ENCODE measurements at regions not wholly inside any gene's neighbourhood (a gene's known extent, or its start where the extent isn't known, plus 50 kb on each side); places are given as distances from the start of the nearest gene placed in this dataset.

- Histone ChIP-seq H3K79me2 (ENCODE audit: insufficient read depth, low read length) (no peaks in the 10 kb centered on the region), H3K4me1 (ENCODE audit: insufficient read depth, low read length) (no peaks in the 10 kb centered on the region), H3K27ac (ENCODE audit: low read length) (no peak overlapping the region), H3K27me3 (ENCODE audit: insufficient read depth, low read length, poor library complexity) (no peaks in the 10 kb centered on the region), H3K36me3 (ENCODE audit: insufficient read depth, low read length) (no peaks in the 10 kb centered on the region), H3K9ac (ENCODE audit: low read depth, low read length) (no peak overlapping the region), H3K4me2 (ENCODE audit: insufficient read depth, low read length) (no peak overlapping the region), H4K20me1 (ENCODE audit: insufficient read depth, low read length) (no peaks in the 10 kb centered on the region), H2AFZ (ENCODE audit: low read depth, low read length) (no peak overlapping the region), H3K9me3 (ENCODE audit: insufficient read depth, low read length, severe bottlenecking) (no peaks in the 10 kb centered on the region), H3K4me3 (ENCODE audit: low read depth in 1 of 2, low read length in 2 of 2) (no peak overlapping the region)
- ATAC-seq (ENCODE audit: insufficient read depth, low read depth) (no peak), DNase-seq (no peak)
- TF ChIP-seq CTCF (IDR thresholded peaks at IDR 0.05; ENCODE audit: borderline replicate concordance, extremely low read depth, low read length, poor library complexity, severe bottlenecking): no peak
- TF ChIP-seq EZH2 (IDR thresholded peaks at IDR 0.05; ENCODE audit: borderline replicate concordance, low read depth, low read length, severe bottlenecking): no peak
Observed at GRCh38 chr10:55989188-55989587, 371.9 kb downstream of the ZWINT start.

- TF ChIP-seq CTCF (IDR thresholded peaks at IDR 0.05; ENCODE audit: borderline replicate concordance, extremely low read depth, low read length, poor library complexity, severe bottlenecking) (no peak), EZH2 (IDR thresholded peaks at IDR 0.05; ENCODE audit: borderline replicate concordance, low read depth, low read length, severe bottlenecking) (no peak)
- H3K9me3 ChIP-seq (ENCODE audit: insufficient read depth, low read length, severe bottlenecking): no peaks in the 10 kb centered on the region
- ATAC-seq (ENCODE audit: insufficient read depth, low read depth) (no peak), DNase-seq (no peak)
- H3K27me3 ChIP-seq (ENCODE audit: insufficient read depth, low read length, poor library complexity): no peaks in the 10 kb centered on the region
- no peak overlapping the region for H3K4me3 ChIP-seq (ENCODE audit: low read depth in 1 of 2, low read length in 2 of 2)
- no peaks in the 10 kb centered on the region for H3K4me1 ChIP-seq (ENCODE audit: insufficient read depth, low read length)
- no peak overlapping the region for H3K4me2 ChIP-seq (ENCODE audit: insufficient read depth, low read length)
- no peaks in the 10 kb centered on the region for H3K36me3 ChIP-seq (ENCODE audit: insufficient read depth, low read length)
- H4K20me1 ChIP-seq (ENCODE audit: insufficient read depth, low read length): no peaks in the 10 kb centered on the region
- H2AFZ ChIP-seq (ENCODE audit: low read depth, low read length): no peak overlapping the region
- no peak overlapping the region for H3K9ac ChIP-seq (ENCODE audit: low read depth, low read length)
- no peak overlapping the region for H3K27ac ChIP-seq (ENCODE audit: low read length)
- H3K79me2 ChIP-seq (ENCODE audit: insufficient read depth, low read length): no peaks in the 10 kb centered on the region
Observed at GRCh38 chr10:55979203-55979602, 381.9 kb downstream of the ZWINT start.

- Histone ChIP-seq H3K9me3 (ENCODE audit: insufficient read depth, low read length, severe bottlenecking) (no peaks in the 10 kb centered on the region), H3K4me2 (ENCODE audit: insufficient read depth, low read length) (no peak overlapping the region), H3K4me1 (ENCODE audit: insufficient read depth, low read length) (no peaks in the 10 kb centered on the region), H3K27me3 (ENCODE audit: insufficient read depth, low read length, poor library complexity) (no peaks in the 10 kb centered on the region), H4K20me1 (ENCODE audit: insufficient read depth, low read length) (no peaks in the 10 kb centered on the region), H3K27ac (ENCODE audit: low read length) (no peak overlapping the region), H2AFZ (ENCODE audit: low read depth, low read length) (no peak overlapping the region), H3K36me3 (ENCODE audit: insufficient read depth, low read length) (no peaks in the 10 kb centered on the region), H3K79me2 (ENCODE audit: insufficient read depth, low read length) (no peaks in the 10 kb centered on the region), H3K4me3 (ENCODE audit: low read depth in 1 of 2, low read length in 2 of 2) (no peak overlapping the region), H3K9ac (ENCODE audit: low read depth, low read length) (no peak overlapping the region)
- no peak for ATAC-seq (ENCODE audit: insufficient read depth, low read depth)
- no peak for DNase-seq
- TF ChIP-seq CTCF (IDR thresholded peaks at IDR 0.05; ENCODE audit: borderline replicate concordance, extremely low read depth, low read length, poor library complexity, severe bottlenecking) (no peak), EZH2 (IDR thresholded peaks at IDR 0.05; ENCODE audit: borderline replicate concordance, low read depth, low read length, severe bottlenecking) (no peak)
Observed at GRCh38 chr10:55966101-55966500, 395.0 kb downstream of the ZWINT start.

- H3K27me3 ChIP-seq (ENCODE audit: insufficient read depth, low read length, poor library complexity): no peaks in the 10 kb centered on the region
- no peaks in the 10 kb centered on the region for H3K36me3 ChIP-seq (ENCODE audit: insufficient read depth, low read length)
- no peak overlapping the region for H3K9ac ChIP-seq (ENCODE audit: low read depth, low read length)
- no peaks in the 10 kb centered on the region for H3K79me2 ChIP-seq (ENCODE audit: insufficient read depth, low read length)
- ATAC-seq (ENCODE audit: insufficient read depth, low read depth) (no peak), DNase-seq (no peak)
- H3K27ac ChIP-seq (ENCODE audit: low read length): no peak overlapping the region
- H3K4me3 ChIP-seq (ENCODE audit: low read depth in 1 of 2, low read length in 2 of 2): no peak overlapping the region
- no peaks in the 10 kb centered on the region for H3K9me3 ChIP-seq (ENCODE audit: insufficient read depth, low read length, severe bottlenecking)
- TF ChIP-seq CTCF (IDR thresholded peaks at IDR 0.05; ENCODE audit: borderline replicate concordance, extremely low read depth, low read length, poor library complexity, severe bottlenecking) (no peak), EZH2 (IDR thresholded peaks at IDR 0.05; ENCODE audit: borderline replicate concordance, low read depth, low read length, severe bottlenecking) (no peak)
- H2AFZ ChIP-seq (ENCODE audit: low read depth, low read length): no peak overlapping the region
- no peaks in the 10 kb centered on the region for H4K20me1 ChIP-seq (ENCODE audit: insufficient read depth, low read length)
- H3K4me1 ChIP-seq (ENCODE audit: insufficient read depth, low read length): no peaks in the 10 kb centered on the region
- H3K4me2 ChIP-seq (ENCODE audit: insufficient read depth, low read length): no peak overlapping the region
Observed at GRCh38 chr10:55943403-55943802, 417.7 kb downstream of the ZWINT start.

Data from DND-41 (cell line).